GM23338 (cell line): ENCODE measurements at regions not wholly inside any gene's neighbourhood (a gene's known extent, or its start where the extent isn't known, plus 50 kb on each side); places are given as distances from the start of the nearest gene placed in this dataset.

Experiments used
- ZNF331 ChIP-seq: fragments of 250-450 bp; sonication (Bioruptor Pico); IDR thresholded peaks from 2 replicates; pipeline ENCODE4 v1.5.0; 2020; ENCODE audit warnings: low read depth, mild to moderate bottlenecking, moderate library complexity
- TF ChIP-seq, protein P1 (sequence below): IDR thresholded peaks from 2 replicates; pipeline ENCODE4 v1.6.1; 2016; ENCODE audit warnings: antibody characterized with exemption

DNA sequence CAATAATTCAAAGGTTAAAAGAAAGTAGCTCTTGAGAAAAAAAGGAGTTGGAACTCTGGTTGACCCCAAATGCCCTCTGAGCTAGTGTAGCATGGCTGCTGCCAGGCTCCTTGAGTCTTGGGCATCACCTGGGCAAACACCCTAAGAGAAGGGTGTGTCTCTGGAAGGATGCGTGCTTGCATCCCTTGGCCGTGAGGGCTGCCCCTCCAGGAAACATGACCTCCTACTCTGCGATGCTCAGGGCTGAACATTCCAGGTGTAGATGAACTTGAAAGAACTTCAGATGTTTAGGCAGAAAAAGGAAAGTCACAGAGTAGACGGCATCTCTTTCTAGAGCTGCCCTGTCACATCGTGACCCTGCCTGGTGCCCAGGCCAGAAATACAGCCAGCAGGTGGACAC, 189.4 kb upstream of the TCERG1L start:
- TF ChIP-seq, protein P1, sequence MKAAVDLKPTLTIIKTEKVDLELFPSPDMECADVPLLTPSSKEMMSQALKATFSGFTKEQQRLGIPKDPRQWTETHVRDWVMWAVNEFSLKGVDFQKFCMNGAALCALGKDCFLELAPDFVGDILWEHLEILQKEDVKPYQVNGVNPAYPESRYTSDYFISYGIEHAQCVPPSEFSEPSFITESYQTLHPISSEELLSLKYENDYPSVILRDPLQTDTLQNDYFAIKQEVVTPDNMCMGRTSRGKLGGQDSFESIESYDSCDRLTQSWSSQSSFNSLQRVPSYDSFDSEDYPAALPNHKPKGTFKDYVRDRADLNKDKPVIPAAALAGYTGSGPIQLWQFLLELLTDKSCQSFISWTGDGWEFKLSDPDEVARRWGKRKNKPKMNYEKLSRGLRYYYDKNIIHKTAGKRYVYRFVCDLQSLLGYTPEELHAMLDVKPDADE = no peak
- TF ChIP-seq ZNF331 = no peak
